KMS-11 (cell line): ENCODE measurements at regions not wholly inside any gene's neighbourhood (a gene's known extent, or its start where the extent isn't known, plus 50 kb on each side); places are given as distances from the start of the nearest gene placed in this dataset.

Source experiments
- H2AFZ ChIP-seq: fragments of 200-600 bp; sonication (generic); 2 replicates; pipeline ENCODE4 v1.6.1; 2016; ENCODE audit warnings: antibody characterized with exemption, mixed run types, low read depth
- H3K27ac ChIP-seq: fragments of 200-600 bp; sonication (generic); 2 replicates; pipeline ENCODE4 v1.6.1; 2016; ENCODE audit warnings: mild to moderate bottlenecking, mixed run types
- H3K27me3 ChIP-seq: fragments of 200-600 bp; sonication (generic); 2 replicates; pipeline ENCODE4 v1.6.1; 2017; ENCODE audit warnings: mild to moderate bottlenecking, low read depth, mixed run types, moderate library complexity; ENCODE audit not compliant: insufficient read depth
- H3K36me3 ChIP-seq: fragments of 200-600 bp; sonication (generic); 2 replicates; pipeline ENCODE4 v1.6.1; 2017; ENCODE audit warnings: mild to moderate bottlenecking, mixed run types; ENCODE audit not compliant: insufficient read depth
- H3K4me1 ChIP-seq: fragments of 200-600 bp; sonication (generic); 2 replicates; pipeline ENCODE4 v1.6.1; 2016; ENCODE audit warnings: mild to moderate bottlenecking, low read depth, mixed run types; ENCODE audit not compliant: poor library complexity, severe bottlenecking
- H3K4me2 ChIP-seq: fragments of 200-600 bp; sonication (generic); 2 replicates; pipeline ENCODE4 v1.7.0; 2016; ENCODE audit warnings: mild to moderate bottlenecking, mixed run types
- H3K4me3 ChIP-seq: fragments of 200-600 bp; sonication (generic); IDR thresholded peaks from 2 replicates; pipeline ENCODE4 v1.6.1; 2017; ENCODE audit warnings: low read depth, low read length, mixed read lengths; ENCODE audit not compliant: insufficient read depth
- H3K79me2 ChIP-seq: fragments of 200-600 bp; sonication (generic); 2 replicates; pipeline ENCODE4 v1.6.1; 2016; ENCODE audit warnings: low read depth, mixed run types; ENCODE audit not compliant: insufficient read depth
- H3K9ac ChIP-seq: fragments of 200-600 bp; sonication (generic); 2 replicates; pipeline ENCODE4 v1.6.1; 2016; ENCODE audit warnings: mild to moderate bottlenecking, mixed run types
- H4K20me1 ChIP-seq: fragments of 200-600 bp; sonication (generic); 2 replicates; pipeline ENCODE4 v1.6.1; 2016; ENCODE audit warnings: mild to moderate bottlenecking, mixed run types; ENCODE audit not compliant: insufficient read depth
- TF ChIP-seq, protein P1 (sequence below): fragments of 200-600 bp; sonication (generic); conservative IDR thresholded peaks from 2 replicates; pipeline ENCODE4 v1.6.1; 2017; ENCODE audit warnings: low read depth, mild to moderate bottlenecking, antibody characterized with exemption, low read length, moderate library complexity, mixed read lengths

DNA sequence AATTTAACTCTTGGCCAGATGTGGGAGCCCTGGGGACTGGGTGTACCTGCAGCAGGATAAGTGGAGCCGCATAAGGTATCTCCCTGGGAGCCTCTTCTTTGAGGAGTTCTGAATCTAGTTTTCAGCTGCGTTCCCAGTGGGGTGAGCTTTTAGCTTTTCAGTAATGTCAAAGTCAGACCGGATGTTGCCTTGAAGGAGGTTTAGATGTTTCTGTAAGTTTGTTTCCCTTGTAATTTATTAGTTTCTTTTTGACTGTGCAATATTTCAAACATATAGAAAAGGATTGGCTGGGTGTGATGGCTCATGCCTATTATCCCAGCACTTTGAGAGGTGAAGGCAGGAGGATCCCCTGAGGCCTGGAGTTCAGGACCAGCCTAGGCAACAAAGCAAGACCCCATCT, 98.6 kb upstream of the EEF2KMT start:
- Histone ChIP-seq H3K4me1 (no peaks in the 10 kb centered on the region), H2AFZ (no peak overlapping the region), H4K20me1 (no peaks in the 10 kb centered on the region), H3K4me2 (no peak overlapping the region), H3K9ac (no peak overlapping the region), H3K79me2 (no peaks in the 10 kb centered on the region), H3K27ac (no peak overlapping the region), H3K36me3 (no peaks in the 10 kb centered on the region), H3K4me3 (no peak overlapping the region), H3K27me3 (no peaks in the 10 kb centered on the region)
- TF ChIP-seq, protein P1, sequence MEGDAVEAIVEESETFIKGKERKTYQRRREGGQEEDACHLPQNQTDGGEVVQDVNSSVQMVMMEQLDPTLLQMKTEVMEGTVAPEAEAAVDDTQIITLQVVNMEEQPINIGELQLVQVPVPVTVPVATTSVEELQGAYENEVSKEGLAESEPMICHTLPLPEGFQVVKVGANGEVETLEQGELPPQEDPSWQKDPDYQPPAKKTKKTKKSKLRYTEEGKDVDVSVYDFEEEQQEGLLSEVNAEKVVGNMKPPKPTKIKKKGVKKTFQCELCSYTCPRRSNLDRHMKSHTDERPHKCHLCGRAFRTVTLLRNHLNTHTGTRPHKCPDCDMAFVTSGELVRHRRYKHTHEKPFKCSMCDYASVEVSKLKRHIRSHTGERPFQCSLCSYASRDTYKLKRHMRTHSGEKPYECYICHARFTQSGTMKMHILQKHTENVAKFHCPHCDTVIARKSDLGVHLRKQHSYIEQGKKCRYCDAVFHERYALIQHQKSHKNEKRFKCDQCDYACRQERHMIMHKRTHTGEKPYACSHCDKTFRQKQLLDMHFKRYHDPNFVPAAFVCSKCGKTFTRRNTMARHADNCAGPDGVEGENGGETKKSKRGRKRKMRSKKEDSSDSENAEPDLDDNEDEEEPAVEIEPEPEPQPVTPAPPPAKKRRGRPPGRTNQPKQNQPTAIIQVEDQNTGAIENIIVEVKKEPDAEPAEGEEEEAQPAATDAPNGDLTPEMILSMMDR = no peak

DNA sequence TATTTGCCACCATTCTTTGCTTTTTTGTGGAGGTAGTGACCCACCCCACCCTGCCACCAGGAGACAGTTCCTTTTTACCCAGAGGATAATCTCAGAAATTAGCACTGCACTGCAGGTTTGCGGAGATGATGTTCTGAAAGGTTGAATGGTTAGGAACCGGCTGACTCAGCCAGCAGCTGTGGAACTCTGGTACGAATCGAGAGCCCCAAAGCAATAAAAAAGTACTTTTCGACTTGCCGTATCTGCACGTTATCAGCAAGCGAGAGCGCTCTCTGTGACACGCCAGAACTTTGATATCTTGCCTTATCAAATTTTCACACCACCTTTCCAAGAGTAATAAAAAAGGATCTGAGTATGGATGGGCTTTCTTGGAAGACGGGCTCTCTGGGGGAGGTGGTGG, 96.3 kb upstream of the EEF2KMT start:
- Histone ChIP-seq H2AFZ (no peak overlapping the region), H4K20me1 (no peaks in the 10 kb centered on the region), H3K27me3 (no peaks in the 10 kb centered on the region), H3K4me3 (no peak overlapping the region), H3K4me2 (no peak overlapping the region), H3K36me3 (no peaks in the 10 kb centered on the region), H3K27ac (no peak overlapping the region), H3K4me1 (no peaks in the 10 kb centered on the region), H3K79me2 (no peaks in the 10 kb centered on the region), H3K9ac (no peak overlapping the region)
- TF ChIP-seq, protein P1 = no peak

DNA sequence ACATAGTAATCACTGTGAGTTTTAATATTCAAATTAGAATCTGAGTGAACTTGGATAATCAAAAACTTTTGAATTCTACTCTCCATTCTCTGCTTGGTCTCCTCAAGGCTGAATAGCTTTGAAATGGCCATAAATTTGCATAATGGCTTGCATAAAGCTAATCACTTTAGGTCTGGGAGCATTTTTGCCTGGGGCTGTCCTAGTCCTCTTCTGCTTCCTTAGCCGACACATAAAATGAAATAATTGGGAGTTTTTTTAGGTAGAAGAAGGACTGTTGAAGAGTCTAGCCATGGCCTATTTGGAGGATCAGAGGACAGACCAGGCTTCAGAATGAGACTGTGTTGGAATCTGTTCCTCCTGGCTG, 91.4 kb upstream of the EEF2KMT start:
- Histone ChIP-seq H3K4me1 (no peaks in the 10 kb centered on the region), H3K4me2 (no peak overlapping the region), H2AFZ (no peak overlapping the region), H4K20me1 (no peaks in the 10 kb centered on the region), H3K4me3 (no peak overlapping the region), H3K9ac (no peak overlapping the region), H3K36me3 (no peaks in the 10 kb centered on the region), H3K27ac (no peak overlapping the region), H3K27me3 (no peaks in the 10 kb centered on the region), H3K79me2 (no peaks in the 10 kb centered on the region)
- TF ChIP-seq, protein P1 = no peak

DNA sequence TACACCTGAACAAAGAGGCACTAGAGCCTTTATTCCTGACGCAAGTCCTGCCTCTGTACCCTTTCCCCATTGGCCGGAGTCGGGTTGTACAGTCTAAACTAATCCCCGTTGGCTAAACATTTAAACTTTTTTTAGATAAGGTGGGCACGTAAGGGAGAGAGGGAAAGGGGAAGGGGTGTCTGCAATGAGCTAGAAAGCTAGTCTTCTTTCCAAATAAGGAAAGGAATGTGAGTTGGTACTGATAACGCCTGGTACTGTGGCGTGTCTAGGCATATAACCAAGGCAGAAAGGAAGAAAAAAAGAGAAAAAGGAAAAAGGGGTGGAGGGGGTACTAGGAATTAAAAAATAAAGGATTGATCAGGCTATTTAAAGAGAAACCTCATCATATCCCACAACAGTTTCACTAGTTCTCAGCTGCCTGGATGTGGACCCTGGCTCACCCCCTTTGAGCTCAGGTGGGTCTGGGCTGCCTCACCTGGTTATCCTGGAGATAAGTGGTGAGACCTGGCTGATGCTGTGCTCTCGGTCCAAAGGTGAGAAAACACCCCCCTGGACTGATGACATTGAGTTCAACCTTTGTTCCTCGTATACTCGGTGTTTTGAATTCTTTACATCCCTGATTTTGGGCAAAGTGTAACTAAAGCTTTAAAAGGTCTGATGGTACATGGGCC, 90.9 kb upstream of the EEF2KMT start:
- no peak overlapping the region for H3K9ac ChIP-seq
- no peaks in the 10 kb centered on the region for H4K20me1 ChIP-seq
- H2AFZ ChIP-seq = no peak overlapping the region
- H3K27me3 ChIP-seq = no peaks in the 10 kb centered on the region
- no peak overlapping the region for H3K27ac ChIP-seq
- H3K79me2 ChIP-seq = no peaks in the 10 kb centered on the region
- no peak overlapping the region for H3K4me2 ChIP-seq
- H3K4me1 ChIP-seq = no peaks in the 10 kb centered on the region
- TF ChIP-seq, protein P1 = no peak
- no peak overlapping the region for H3K4me3 ChIP-seq
- no peaks in the 10 kb centered on the region for H3K36me3 ChIP-seq
